CD8-positive, alpha-beta memory T cell (primary cell): ENCODE measurements at regions not wholly inside any gene's neighbourhood (a gene's known extent, or its start where the extent isn't known, plus 50 kb on each side); places are given as distances from the start of the nearest gene placed in this dataset.

Experiments used
- CTCF ChIA-PET: fragments of 350-600 bp; sonication (Branson Sonifier 250); formaldehyde crosslinking; loops from one replicate; lab custom pipeline; 2021; ENCODE audit warnings: antibody characterized with exemption; lab: Charles Lee
- POLR2A ChIA-PET: fragments of 350-600 bp; sonication (Branson Sonifier 250); formaldehyde crosslinking; loops from one replicate; lab custom pipeline; 2021; ENCODE audit warnings: antibody characterized with exemption; lab: Charles Lee
- DNase-seq, 5 donors: peaks; one replicate each; pipeline versions ENCODE4 v3.0.0 to v3.0.0-alpha.2; 2020 to 2022; ENCODE audit warnings: mixed read lengths in 1 of 5
- H3K27ac ChIP-seq: one replicate; pipeline ENCODE4 v1.7.0; 2013; ENCODE audit warnings: low read depth, mild to moderate bottlenecking, low read length, moderate library complexity
- H3K27me3 ChIP-seq: 2 replicates; pipeline ENCODE4 v1.7.0; 2013; ENCODE audit warnings: low read length, mild to moderate bottlenecking; ENCODE audit not compliant: insufficient read depth, poor library complexity, severe bottlenecking
- H3K36me3 ChIP-seq: 2 replicates; pipeline ENCODE4 v1.7.0; 2013; ENCODE audit warnings: mild to moderate bottlenecking, low read length, moderate library complexity; ENCODE audit not compliant: insufficient read depth
- H3K4me1 ChIP-seq: 2 replicates; pipeline ENCODE4 v1.7.0; 2013; ENCODE audit warnings: mild to moderate bottlenecking, low read length, moderate library complexity; ENCODE audit not compliant: insufficient read depth
- H3K4me3 ChIP-seq: 2 replicates; pipeline ENCODE4 v1.7.0; 2013; ENCODE audit warnings: mild to moderate bottlenecking, low read length
- H3K9me3 ChIP-seq: 2 replicates; pipeline ENCODE4 v1.7.0; 2013; ENCODE audit warnings: mild to moderate bottlenecking, low read length
- H3K27ac Mint-ChIP-seq, 8 donors: one replicate each; pipeline ENCODE4 v1.8.0; 2020 to 2021; ENCODE audit warnings: mixed read lengths in 8 of 8, mild to moderate bottlenecking in 6 of 8, inconsistent platforms in 3 of 8, moderate library complexity in 3 of 8
- H3K27me3 Mint-ChIP-seq, 2 donors: one replicate each; pipeline ENCODE4 v1.8.0; 2020 to 2021; ENCODE audit warnings: mixed read lengths in 2 of 2, mild to moderate bottlenecking in 1 of 2, moderate library complexity in 1 of 2
- H3K36me3 Mint-ChIP-seq, 3 donors: one replicate each; pipeline ENCODE4 v1.8.0; 2020 to 2021; ENCODE audit warnings: mixed read lengths in 3 of 3, inconsistent platforms in 1 of 3, mild to moderate bottlenecking in 1 of 3
- H3K4me1 Mint-ChIP-seq, 3 donors: one replicate each; pipeline ENCODE4 v1.8.0; 2020 to 2021; ENCODE audit warnings: mixed read lengths in 3 of 3, inconsistent platforms in 1 of 3, mild to moderate bottlenecking in 1 of 3
- H3K4me3 Mint-ChIP-seq, 7 donors: one replicate each; pipeline ENCODE4 v1.8.0; 2020 to 2021; ENCODE audit warnings: mixed read lengths in 7 of 7, mild to moderate bottlenecking in 6 of 7, moderate library complexity in 4 of 7, inconsistent platforms in 2 of 7
- H3K9me3 Mint-ChIP-seq, 5 donors: one replicate each; pipeline ENCODE4 v1.8.0; 2020 to 2022; ENCODE audit warnings: mixed read lengths in 5 of 5, mild to moderate bottlenecking in 3 of 5, moderate library complexity in 2 of 5, inconsistent platforms in 1 of 5

DNA sequence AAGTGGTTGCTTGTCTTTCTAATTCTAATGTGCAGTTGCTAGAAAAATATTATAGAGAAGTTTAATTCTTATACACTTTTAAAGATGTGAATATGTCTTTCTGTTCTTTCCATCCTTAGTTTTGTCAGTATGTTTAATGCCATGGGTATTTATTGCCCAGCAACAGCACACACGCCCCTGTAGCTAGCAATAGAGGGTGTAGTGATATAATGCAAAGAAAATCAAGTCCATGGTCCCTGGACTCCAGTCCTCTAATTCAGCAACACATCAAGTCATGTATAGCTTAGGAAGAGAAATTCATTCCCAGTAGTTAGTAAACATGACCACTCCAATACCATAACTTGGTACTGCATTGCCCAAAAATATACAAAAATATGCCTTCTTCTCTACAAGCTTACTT, 292.4 kb upstream of the NR2F2 start:
- Histone ChIP-seq H3K27me3 (no peaks in the 10 kb centered on the region), H3K27ac (no peak overlapping the region), H3K36me3 (no peaks in the 10 kb centered on the region), H3K4me3 (no peak overlapping the region), H3K4me1 (no peaks in the 10 kb centered on the region), H3K9me3 (no peaks in the 10 kb centered on the region)
- peaks cover 4 to 47% of the 10 kb centered on the region in 2 donors for H3K27me3 Mint-ChIP-seq
- CTCF ChIA-PET, result no interaction called here
- DNase-seq, result no peak
- POLR2A ChIA-PET, result no interaction called here
- H3K4me1 Mint-ChIP-seq, result peaks cover 9 to 18% (median 10%) of the 10 kb centered on the region in 3 donors
- H3K36me3 Mint-ChIP-seq, result no peaks in the 10 kb centered on the region
- H3K4me3 Mint-ChIP-seq, result no peak overlapping the region
- H3K27ac Mint-ChIP-seq, result no peak overlapping the region
- no peaks in the 10 kb centered on the region for H3K9me3 Mint-ChIP-seq

DNA sequence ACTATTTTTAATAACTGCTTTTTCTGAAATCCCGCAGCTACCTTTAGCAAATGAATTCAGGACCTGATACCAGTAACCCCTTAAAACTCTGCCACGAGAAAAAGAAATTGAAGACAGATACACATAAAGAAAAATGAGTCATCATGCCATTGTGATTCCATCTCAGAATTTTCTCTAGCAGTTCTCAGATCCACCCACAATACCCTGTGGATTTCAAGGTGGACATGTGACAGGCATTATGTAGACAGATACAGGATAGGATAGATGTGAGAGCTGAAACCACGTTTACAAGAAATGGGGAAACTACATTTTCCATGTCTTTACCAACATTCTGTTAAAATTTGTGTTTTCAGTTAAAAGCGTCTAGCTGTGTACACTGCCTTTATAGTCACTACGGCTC, 291.9 kb upstream of the NR2F2 start:
- H3K4me3 ChIP-seq, result no peak overlapping the region
- H3K27me3 ChIP-seq, result no peaks in the 10 kb centered on the region
- no peak overlapping the region for H3K4me3 Mint-ChIP-seq
- no peaks in the 10 kb centered on the region for H3K9me3 ChIP-seq
- peaks cover 9 to 18% (median 10%) of the 10 kb centered on the region in 3 donors for H3K4me1 Mint-ChIP-seq
- ChIA-PET POLR2A (no interaction called here), CTCF (no interaction called here)
- H3K27me3 Mint-ChIP-seq, result peaks cover 4 to 44% of the 10 kb centered on the region in 2 donors
- H3K36me3 ChIP-seq, result no peaks in the 10 kb centered on the region
- no peak overlapping the region for H3K27ac Mint-ChIP-seq
- no peaks in the 10 kb centered on the region for H3K9me3 Mint-ChIP-seq
- no peak overlapping the region for H3K27ac ChIP-seq
- no peak for DNase-seq
- no peaks in the 10 kb centered on the region for H3K4me1 ChIP-seq
- H3K36me3 Mint-ChIP-seq, result no peaks in the 10 kb centered on the region

DNA sequence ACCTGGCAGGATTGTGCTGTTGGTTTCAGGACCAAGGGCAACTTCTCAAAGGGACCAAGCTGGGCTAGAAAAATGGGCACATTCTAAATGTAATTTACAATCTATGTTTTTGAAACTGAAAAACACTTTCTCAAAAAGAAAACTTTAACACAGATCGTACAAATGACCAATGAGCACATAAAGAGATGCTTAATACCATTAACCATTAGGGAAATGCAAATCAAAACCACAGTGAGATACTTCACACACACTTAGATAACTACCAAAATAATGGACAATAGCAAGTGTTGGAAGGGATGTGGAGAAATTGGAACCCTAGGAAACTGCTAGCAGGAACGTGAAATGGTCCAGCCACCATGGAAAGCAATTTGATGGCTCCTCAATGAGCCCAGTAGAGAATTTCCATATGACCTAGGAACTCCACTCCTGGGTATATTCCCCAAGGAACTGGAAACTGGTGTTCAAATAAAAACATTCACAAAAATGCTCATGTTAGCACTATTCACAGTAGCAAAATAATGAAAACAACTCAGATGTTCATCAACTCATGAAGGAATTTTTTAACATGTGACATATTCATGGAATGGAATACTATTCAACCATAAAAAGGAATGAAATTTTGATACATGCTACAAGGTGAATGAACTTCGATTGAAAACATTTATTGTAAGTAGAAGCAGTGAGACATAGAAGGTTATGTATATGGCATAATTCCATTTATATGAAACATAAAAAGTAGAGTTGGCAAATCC, 288.3 kb upstream of the NR2F2 start:
- no peak overlapping the region for H3K4me3 ChIP-seq
- POLR2A ChIA-PET, result no interaction called here

DNA sequence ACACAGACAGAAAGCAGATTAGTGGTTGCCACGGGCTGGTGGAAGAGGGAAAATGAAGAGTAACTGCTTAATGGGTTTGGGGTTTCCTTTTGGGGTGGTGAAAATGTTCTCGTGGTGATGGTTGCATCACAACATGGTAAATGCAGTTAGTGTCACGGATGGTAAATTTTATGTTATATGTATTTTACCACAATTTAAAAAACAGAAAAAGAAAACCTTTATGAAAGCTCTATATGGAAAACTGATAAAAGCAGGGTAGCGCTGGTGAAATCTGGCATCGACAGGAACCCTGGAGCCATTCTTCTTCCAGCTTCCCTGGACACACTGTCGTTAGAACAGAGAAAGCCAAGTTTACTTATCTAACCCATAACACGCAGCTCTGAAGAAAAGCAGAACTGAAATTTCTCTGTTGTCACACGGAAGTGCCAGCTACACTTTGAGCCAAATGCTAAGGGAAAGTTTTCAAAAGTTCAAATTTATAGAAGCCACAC, 287.7 kb upstream of the NR2F2 start:
- no peak overlapping the region for H3K27ac ChIP-seq
- no peaks in the 10 kb centered on the region for H3K4me1 ChIP-seq
- no peaks in the 10 kb centered on the region for H3K9me3 ChIP-seq
- no peak overlapping the region for H3K4me3 ChIP-seq
- ChIA-PET POLR2A (no interaction called here), CTCF (no interaction called here)
- Mint-ChIP-seq H3K4me3 (no peak overlapping the region), H3K36me3 (no peaks in the 10 kb centered on the region), H3K27ac (no peak overlapping the region), H3K27me3 (peaks cover 2 to 36% of the 10 kb centered on the region in 2 donors), H3K4me1 (peaks cover 0 to 1% (median under 1%) of the 10 kb centered on the region in 3 donors), H3K9me3 (no peaks in the 10 kb centered on the region)
- no peaks in the 10 kb centered on the region for H3K27me3 ChIP-seq
- DNase-seq, result no peak
- H3K36me3 ChIP-seq, result no peaks in the 10 kb centered on the region

More for the DNA sequence above, 288.3 kb upstream of the NR2F2 start:
- H3K9me3 ChIP-seq, result no peaks in the 10 kb centered on the region
- Mint-ChIP-seq H3K27ac (no peak overlapping the region), H3K4me3 (peak overlapping the region in 1 of 7 donors; percentile 34), H3K36me3 (no peaks in the 10 kb centered on the region), H3K9me3 (no peaks in the 10 kb centered on the region), H3K4me1 (peaks cover 5 to 7% (median 7%) of the 10 kb centered on the region in 3 donors), H3K27me3 (peaks cover 2 to 38% of the 10 kb centered on the region in 2 donors)
- no peaks in the 10 kb centered on the region for H3K27me3 ChIP-seq
- H3K27ac ChIP-seq, result no peak overlapping the region
- DNase-seq, result no peak
- CTCF ChIA-PET, result no interaction called here
- H3K4me1 ChIP-seq, result no peaks in the 10 kb centered on the region
- H3K36me3 ChIP-seq, result no peaks in the 10 kb centered on the region

- CTCF ChIA-PET, result no interaction called here
Observed at GRCh38 chr15:96043591-96044171, 286.8 kb upstream of the NR2F2 start.

DNA sequence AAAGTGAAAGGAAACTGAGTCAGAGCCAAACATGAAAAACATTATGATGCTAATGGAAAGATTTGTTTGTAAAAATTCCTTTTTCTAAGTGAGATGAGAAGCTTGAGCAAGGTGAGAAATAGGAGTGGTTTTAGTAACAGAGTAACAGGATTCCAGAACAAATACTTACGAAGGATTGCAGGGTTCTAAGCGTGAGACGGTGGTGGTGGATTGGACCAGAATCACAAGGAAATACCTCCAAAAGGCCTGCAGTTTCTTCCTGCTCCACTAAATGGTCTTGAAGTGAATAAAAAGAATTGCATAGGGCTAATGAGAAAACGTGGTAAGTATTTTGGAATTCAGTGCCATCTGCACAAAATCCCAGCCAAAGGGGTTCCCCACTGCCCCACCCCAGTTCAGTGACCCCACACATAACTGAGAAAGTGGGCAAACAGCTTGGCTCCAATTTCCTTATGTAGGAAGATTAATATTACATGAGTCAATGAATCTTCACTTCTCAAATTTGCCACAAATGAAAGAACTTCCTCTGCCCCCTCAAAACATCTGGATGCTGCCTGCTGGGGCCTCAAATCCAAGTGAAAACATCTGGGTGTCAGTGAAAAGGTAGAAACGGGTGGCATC, 283.8 kb upstream of the NR2F2 start:
- CTCF ChIA-PET, result no interaction called here

More at GRCh38 chr15:96043591-96044171, 286.8 kb upstream of the NR2F2 start:
- Histone ChIP-seq H3K36me3 (no peaks in the 10 kb centered on the region), H3K4me1 (no peaks in the 10 kb centered on the region), H3K9me3 (no peaks in the 10 kb centered on the region), H3K27ac (no peak overlapping the region), H3K27me3 (no peaks in the 10 kb centered on the region), H3K4me3 (no peak overlapping the region)
- no peak overlapping the region for H3K4me3 Mint-ChIP-seq
- H3K27me3 Mint-ChIP-seq, result peaks cover 2 to 35% of the 10 kb centered on the region in 2 donors
- DNase-seq, result no peak
- no peaks in the 10 kb centered on the region for H3K36me3 Mint-ChIP-seq
- H3K27ac Mint-ChIP-seq, result no peak overlapping the region
- no peaks in the 10 kb centered on the region for H3K9me3 Mint-ChIP-seq
- no peaks in the 10 kb centered on the region for H3K4me1 Mint-ChIP-seq
- POLR2A ChIA-PET, result no interaction called here

DNA sequence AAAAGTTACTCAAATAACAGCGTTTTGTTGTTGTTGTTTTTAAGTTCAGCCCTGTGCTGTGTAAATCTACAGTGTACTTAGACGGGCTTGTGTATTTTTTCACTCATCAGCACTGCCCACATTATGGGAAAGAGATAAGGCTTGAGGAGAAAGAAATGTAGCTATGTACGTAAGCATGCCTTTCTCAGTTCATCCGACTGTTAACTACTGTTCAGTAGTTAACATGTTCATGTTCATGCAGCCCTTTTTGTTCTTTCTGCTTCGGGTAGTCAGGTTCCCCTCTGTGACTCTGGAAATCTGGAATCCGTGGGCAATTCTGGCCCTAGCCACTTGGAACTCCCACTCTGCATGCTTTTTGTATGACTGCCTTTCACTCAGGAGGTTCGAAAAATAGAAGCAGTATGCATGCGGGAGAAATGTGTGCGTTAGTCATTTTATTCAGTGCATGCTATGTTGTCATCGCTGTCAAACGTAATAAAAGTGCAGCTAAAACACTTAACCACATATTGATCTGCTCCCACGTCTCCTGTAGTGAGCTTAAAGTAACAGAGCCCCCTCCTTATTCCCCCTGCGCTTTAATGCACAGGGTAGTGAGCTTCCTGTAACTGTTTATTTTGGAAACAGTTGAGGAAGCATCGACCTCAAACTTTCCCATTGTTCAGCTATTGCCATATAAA, 283.1 kb upstream of the NR2F2 start:
- peaks cover 7 to 50% of the 10 kb centered on the region in 2 donors for H3K27me3 Mint-ChIP-seq
- no peak for DNase-seq
- CTCF ChIA-PET, result no interaction called here
- H3K36me3 Mint-ChIP-seq, result no peaks in the 10 kb centered on the region
- no peaks in the 10 kb centered on the region for H3K9me3 Mint-ChIP-seq
- Histone ChIP-seq H3K4me3 (no peak overlapping the region), H3K27me3 (peaks cover 2% of the 10 kb centered on the region), H3K27ac (no peak overlapping the region), H3K36me3 (no peaks in the 10 kb centered on the region), H3K9me3 (no peaks in the 10 kb centered on the region), H3K4me1 (no peaks in the 10 kb centered on the region)
- POLR2A ChIA-PET, result no interaction called here
- no peak overlapping the region for H3K4me3 Mint-ChIP-seq
- no peak overlapping the region for H3K27ac Mint-ChIP-seq
- peaks cover 0 to 1% (median under 1%) of the 10 kb centered on the region in 3 donors for H3K4me1 Mint-ChIP-seq

More for the DNA sequence above, 283.8 kb upstream of the NR2F2 start:
- no peaks in the 10 kb centered on the region for H3K9me3 ChIP-seq
- H3K36me3 ChIP-seq, result no peaks in the 10 kb centered on the region
- H3K9me3 Mint-ChIP-seq, result no peaks in the 10 kb centered on the region
- DNase-seq, result no peak
- no peaks in the 10 kb centered on the region for H3K4me1 Mint-ChIP-seq
- H3K27me3 Mint-ChIP-seq, result peaks cover 6 to 46% of the 10 kb centered on the region in 2 donors
- H3K27ac ChIP-seq, result no peak overlapping the region
- H3K27me3 ChIP-seq, result no peaks in the 10 kb centered on the region
- H3K4me3 ChIP-seq, result no peak overlapping the region
- H3K36me3 Mint-ChIP-seq, result no peaks in the 10 kb centered on the region
- no peaks in the 10 kb centered on the region for H3K4me1 ChIP-seq
- no peak overlapping the region for H3K27ac Mint-ChIP-seq
- POLR2A ChIA-PET, result no interaction called here
- H3K4me3 Mint-ChIP-seq, result no peak overlapping the region

DNA sequence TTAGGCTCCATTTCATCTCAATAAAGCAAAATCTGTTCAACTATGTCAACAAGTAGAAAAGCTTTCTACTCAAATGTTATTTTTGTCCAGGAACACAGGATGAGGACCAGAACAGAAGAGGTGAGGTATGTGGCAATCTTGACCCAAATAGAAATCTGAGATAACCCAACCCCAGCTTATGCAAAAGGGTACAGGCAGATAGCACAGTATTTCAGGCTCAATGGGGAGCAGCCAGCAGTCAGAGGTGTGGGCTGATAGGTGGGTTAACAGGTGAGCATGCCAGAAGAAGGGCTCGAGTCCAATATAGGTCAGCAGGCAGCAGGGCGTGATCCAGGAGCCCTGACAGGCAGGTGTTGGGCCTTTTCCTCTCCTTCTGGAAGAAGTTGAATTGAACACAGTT, 281.2 kb upstream of the NR2F2 start:
- no peak for DNase-seq
- Mint-ChIP-seq H3K27me3 (peaks cover 13 to 52% of the 10 kb centered on the region in 2 donors), H3K4me1 (peaks cover 0 to 11% (median 4%) of the 10 kb centered on the region in 3 donors), H3K4me3 (no peak overlapping the region), H3K36me3 (no peaks in the 10 kb centered on the region), H3K27ac (no peak overlapping the region), H3K9me3 (no peaks in the 10 kb centered on the region)
- no peaks in the 10 kb centered on the region for H3K9me3 ChIP-seq
- no peak overlapping the region for H3K27ac ChIP-seq
- POLR2A ChIA-PET, result no interaction called here
- H3K36me3 ChIP-seq, result no peaks in the 10 kb centered on the region
- H3K4me1 ChIP-seq, result no peaks in the 10 kb centered on the region
- H3K4me3 ChIP-seq, result no peak overlapping the region
- CTCF ChIA-PET, result no interaction called here
- peaks cover 11% of the 10 kb centered on the region for H3K27me3 ChIP-seq
